Inflammatory macrophage treated with lipopolysaccharide for 1 hour (primary cell): ENCODE measurements at regions not wholly inside any gene's neighbourhood (a gene's known extent, or its start where the extent isn't known, plus 50 kb on each side); places are given as distances from the start of the nearest gene placed in this dataset.
"Not testable (repeated sequence)": the region's sequence is repeated elsewhere in the genome, so short reads cannot be mapped to it uniquely, and the experiment has no call there.

Experiments
- DNase-seq, 2 donors: peaks; one replicate each; pipeline ENCODE4 v3.0.0-alpha.2; 2020 to 2022

DNA sequence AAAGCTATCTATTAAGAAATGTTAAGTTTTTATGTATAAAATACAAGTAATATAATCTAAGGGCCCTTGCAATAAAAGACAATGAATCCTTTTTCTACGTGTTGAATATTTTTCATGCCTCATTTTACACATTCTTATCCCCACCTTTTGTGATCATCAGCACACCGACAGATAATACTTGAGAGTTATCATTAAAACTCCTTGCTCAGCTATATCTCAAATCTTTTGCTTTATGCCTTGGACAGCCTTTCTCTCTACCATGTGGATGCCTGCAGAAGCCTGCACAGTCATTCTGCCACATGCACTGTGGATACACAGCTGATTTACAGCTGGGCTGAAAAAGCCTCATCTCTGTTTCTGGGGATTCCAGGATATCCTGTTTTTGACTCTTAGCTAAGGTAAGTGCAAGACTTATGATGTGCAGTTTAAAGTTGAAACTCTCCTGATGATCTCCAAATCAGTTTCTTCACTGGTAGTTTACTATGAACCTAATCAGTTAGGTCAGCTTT lies 1565.1 kb downstream of the SI start:
- no peak for DNase-seq

DNA sequence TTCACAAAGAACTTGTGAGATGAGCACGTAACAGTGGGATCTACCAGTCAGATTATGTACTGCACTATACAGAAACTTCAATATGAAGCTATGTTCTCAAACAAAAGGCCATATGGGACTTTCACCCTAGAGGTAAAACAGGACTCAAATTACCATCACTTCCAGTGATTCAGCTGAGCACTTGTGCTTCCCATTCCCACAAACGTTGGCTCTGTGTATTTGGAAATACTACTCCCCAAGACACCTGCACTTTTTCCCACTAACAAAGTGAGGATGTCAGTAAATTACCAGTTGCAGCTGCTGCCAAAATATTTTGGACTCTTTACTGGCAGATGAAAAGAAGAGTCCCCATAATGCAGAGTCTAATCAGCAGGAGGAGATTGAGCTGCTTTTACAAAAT lies 1570.1 kb downstream of the SI start:
- no peak for DNase-seq

DNA sequence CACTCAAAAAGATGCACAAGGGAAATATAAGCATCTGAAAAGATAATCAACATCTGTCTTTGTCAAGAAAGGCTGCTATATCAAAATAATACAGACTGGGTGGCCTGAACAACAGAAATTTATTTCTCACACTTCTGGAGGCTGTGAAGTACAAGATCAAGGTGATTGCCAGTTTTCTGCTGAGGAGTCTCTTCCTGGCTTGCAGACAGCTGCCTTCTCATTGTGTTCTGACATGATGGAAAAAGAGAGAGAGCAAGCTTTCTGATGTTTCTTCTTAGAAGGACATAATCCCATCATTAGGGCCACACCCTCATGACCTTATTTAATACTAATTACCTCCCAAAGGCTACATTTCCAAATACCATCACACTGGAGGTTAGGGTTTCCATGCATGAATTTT lies 1573.3 kb downstream of the SI start:
- DNase-seq, result no peak

DNA sequence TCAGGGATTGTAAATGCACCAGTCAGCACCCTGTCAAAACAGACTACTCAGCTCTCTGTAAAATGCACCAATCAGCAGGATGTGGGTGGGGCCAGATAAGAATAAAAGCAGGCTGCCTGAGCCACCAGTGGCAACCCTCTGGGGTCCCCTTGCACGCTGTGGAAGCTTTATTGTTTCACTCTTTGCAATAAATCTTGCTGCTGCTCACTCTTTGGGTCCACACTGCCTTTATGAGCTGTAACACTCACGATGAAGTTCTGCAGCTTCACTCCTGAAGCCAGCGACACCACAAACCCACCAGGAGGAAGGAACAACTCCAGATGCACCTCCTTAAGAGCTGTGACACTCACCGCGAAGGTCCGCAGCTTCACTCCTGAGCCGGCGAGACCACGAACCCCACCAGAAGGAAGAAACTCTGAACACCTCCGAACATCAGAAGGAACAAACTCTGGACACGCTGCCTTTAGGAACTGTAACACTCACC lies 1578.5 kb downstream of the SI start:
- not testable (repeated sequence) for DNase-seq

DNA sequence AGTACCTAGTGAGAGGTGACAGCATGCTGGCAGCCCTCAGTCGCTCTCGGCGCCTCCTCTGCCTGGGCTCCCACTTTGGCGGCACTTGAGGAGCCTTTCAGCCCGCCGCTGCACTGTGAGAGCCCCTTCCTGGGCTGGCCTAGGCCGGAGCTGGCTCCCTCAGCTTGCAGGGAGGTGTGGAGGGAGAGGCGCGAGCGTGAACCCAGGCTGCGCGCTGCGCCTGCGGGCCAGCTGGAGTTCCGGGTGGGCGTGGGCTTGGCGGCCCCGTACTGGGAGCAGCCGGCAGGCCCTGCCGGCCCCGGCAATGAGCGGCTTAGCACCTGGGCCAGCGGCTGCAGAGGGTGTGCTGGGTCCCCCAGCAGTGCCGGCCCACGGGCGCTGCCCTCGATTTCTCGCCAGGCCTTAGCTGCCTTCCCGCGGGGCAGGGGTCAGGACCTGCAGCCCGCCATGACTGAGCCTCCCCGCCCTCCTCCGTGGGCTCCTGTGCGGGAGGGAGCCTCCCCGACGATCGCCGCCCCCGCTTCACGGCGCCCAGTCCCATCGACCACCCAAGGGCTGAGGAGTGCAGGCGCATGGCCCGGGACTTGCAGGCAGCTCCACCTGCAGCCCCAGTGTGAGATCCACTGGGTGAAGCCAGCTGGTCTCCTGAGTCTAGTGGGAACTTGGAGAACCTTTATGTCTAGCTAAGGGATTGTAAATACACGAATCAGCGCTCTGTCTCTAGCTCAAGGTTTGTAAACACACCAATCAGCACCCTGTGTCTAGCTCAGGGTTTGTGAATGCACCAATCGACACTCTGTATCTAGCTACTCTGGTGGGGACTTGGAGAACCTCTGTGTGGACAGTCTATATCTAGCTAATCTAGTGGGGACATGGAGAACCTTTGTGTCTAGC lies 1579.2 kb downstream of the SI start:
- DNase-seq, result not testable (repeated sequence)

DNA sequence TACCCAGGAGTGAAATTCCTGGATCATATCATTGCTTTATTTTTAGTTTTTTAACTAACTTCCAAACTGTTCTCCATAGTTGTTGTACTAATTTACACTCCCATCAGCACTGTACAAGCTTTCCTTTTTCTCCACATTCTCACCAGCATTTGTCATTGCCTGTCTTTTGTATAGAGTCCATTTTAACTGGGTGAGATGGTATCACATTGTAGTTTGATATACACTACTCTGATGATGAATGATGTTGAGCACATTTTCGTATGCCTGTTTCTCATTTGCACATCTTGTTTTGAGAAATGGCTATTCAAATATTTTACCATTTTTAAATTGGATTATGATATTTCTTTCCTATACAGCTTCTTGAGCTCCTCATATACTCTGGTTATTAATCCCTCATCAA lies 1586.6 kb downstream of the SI start:
- no peak for DNase-seq

DNA sequence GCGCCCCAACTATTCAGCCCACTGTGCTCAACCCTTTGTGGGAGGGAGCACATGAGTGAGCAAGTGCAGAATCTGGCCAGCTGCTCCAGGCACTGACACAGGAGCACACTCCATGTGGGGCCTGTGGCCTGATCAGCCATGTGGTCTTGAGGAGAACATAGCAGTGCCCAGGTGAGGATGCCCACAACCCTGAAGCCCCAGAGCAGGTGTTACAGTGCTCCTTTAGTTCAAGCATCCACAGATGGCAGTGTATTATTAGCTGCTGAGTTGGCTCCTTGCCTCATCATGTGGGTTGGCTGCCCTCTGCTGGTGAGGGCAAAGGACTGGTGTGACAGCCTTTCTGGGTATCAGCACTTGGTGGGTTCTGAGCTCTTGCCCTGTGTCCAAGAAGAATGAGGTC lies 1588.2 kb downstream of the SI start:
- DNase-seq, result peak; percentile 9 to 27

DNA sequence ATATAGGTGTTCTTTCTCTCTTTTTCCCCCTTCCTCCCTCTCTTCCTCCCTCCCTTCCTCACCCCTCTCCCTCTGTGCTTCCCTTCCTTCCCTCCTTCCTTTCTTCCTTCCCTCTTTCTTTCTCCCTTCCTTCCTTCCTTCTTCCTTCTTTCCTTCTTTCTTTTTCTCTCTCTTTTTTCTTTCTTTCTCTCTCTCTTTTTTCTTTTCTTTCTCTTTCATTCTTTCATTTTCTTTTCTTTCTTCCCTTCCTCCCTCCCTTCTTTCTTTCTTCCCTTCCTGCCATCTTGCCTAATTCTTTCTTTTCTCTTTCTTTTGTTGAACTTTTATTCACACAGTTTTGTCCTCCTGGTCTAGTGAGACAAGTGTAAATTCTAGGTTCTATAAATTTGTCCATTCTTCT lies 1595.6 kb downstream of the SI start:
- DNase-seq, result no peak

DNA sequence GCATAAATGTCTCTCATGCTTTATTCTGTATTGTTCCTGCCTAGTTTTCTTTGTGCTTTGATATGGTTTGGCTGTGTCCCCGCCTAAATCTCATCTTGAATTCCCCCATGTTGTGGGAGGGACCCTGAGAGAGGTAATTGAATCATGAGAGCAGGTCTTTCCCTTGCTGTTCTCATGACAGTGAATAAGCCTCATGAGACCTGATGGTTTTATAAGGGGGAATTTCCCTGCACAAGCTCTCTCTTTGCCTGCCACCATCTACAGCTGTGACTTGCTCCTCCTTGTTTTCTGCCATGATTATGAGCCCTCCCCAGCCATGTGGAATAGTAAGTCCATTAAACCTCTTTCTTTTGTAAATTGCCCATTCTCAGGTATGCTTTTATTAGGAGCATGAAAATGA lies 1596.6 kb downstream of the SI start:
- peak; percentile 6 to 33 for DNase-seq

DNA sequence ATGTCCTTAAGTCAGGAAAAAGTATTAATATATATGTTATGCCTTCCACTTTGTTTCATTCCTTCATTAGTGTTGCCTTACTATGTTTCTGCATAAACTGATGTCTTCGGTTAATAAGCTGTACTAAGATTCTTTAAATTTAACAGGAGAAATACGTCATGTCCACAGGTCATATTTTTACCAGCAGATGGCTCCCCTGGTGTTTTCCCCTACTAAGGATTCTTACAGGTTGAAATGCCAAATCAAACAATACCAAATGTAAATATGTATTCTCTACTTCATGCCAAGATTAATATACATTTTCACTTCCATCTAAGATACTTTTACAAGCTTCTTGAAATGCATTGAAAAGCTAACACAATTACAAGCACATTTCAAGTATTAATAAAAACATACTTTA lies 1602.1 kb downstream of the SI start:
- no peak for DNase-seq

DNA sequence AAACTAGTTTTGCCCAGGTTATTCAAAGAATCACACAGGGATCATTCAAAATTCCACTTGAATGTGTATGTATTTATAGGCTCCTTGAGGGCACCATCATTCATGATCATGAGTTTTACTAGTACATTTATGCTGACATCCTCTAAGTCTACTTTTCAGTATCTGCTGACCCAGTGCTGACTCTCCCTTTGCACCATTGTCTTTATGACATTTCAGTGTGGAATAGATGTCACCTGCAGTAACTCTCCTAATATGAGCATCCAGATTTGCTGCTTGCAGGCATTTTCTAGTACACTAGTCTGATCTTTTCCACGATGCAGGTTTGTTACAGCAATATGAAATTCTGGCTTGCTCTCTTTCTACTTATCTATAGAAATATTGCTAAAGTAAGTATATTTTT lies 1603.5 kb downstream of the SI start:
- no peak for DNase-seq

DNA sequence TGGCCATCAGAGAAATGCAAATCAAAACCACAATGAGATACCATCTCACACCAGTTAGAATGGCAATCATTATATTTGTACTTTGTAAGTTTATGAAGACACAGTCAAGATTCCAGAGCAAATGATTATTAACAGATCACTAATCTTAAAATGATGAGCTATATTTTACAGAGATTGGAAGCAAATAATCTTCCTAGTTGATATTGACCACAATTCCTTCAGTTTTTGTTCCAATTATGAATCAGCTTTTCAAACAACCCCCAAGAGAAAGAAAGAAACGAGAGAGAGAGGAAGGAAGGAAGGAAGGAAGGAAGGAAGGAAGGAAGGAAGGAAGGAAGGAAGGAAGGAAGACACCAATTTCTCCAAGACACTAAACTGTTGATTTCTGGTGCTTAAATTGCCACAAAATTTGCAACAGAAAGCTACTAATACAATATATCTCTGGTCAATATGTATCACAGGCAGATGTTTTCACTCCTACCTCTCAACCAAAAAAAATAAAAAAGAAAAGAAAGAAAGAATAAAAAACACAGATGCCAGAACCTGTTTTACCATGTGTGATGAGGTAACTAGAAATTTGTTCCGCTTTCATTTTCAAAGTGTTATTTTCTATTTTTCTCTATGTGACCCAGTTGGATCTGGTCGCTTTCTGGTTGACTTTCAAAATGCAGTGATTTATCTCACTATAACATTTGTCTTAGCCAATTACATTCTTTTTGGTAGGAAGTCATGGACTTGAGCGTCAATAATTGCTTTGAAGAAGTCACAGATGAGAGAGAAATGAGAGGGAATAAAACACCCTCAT lies 1609.6 kb downstream of the SI start:
- DNase-seq, result no peak

DNA sequence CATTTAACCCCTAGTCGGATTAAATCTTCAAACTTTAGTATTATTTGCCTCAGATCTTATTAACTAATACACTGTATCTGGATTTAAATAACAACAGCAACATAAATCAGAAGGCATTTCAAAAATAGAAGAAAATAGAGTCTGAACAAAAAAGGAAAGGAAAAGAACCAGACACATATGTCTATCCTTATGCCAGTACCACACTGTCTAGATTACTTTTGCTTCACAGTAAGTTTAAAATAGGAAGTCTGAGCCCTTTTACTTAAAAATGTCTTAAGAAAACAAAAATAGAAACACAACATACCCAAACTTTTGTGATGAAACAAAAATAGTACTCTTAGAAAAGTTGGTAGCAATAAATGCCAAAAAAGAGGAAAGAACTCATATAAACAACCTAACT lies 1615.8 kb downstream of the SI start:
- DNase-seq, result no peak

DNA sequence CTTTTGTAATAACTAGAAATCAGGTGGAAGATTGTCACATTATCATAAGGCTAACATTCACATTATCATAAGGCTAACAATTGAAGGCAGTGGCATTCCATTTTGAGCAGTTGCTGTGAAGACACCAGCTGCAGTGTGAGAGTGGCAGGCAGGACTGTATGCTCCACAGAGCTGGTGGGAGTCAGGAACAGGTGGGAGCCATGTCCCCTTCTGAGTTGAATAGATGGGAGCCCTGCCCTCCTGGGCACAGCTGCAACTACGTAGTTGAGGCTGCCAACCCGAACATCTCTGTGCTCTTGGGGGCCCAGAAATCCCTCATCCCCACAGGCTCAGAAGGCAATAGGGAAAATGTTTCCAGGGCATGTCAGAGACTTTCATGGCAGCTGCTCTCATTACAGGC lies 1627.6 kb downstream of the SI start:
- no peak for DNase-seq

DNA sequence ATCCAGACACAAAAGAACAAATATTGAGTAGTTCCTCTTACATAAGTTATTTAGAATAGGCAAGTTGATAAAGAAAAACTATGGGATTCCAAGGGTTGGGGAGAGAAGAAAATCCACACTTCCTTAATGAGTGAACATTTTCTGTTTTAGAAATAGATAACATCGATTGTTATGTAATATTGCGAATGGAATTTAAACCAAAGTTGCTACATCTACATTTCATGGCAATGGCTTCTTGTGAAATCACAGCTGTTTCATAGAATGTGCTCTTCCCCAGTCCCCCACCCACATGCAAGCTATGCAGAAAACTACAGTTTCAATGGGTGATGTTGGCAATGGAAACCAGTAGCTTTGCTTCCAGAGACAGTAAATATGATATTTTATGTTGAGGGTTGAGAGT lies 1639.5 kb downstream of the SI start:
- peak in 1 of 2 donors; percentile 3 for DNase-seq

DNA sequence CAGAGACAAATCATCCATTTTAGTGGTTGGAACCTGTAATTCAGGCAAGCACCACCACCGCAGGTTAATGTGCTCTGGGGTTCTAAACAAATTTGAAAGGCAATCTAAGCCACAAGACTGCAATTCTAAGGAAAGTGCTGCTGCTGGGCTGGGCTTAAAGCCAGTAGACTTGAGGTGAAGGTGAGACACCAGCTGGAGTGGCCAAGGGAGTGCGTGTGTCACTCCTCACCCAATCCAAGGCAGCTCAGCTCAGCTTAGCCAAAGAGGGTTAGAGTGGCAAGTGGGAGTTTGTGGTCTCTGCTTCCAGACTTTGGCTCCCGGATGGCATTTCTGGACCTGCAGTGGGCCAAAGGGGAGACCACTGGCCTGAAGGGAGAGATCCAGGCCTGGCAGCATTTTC lies 1655.6 kb downstream of the SI start:
- DNase-seq, result no peak

DNA sequence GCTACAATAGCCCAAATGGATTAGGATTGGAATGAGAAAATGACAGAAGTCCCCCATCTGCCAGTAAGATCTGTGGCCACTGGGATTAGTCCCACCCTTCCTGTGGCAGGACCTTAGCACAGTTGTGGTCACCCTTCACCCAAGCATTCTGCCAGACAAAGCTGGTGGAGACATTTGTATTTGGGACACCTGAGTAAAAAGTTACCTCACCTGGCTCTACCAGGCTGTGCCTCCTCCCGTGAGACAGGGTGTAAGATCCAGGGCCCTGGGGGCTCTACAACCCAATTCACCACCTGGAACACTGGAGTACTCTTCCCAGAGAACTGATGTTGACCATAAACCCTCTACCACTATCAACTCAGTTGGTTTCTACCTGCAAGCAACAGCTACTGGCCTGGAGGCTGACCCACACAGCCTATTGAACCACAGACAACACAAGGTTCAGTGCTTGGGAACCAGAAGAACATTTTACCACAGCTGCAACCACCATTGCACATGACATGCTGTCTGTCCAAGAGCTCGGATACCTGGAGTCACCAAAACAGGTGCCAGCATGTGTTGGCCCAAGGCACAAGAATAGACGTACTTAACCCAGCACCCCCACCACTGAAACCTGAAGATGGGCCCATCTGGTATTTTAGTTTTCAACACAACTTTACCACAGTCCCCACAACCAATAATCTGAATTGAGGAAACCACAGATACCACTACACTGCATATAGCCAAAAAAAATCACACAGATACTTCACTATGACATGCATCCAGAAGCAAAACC lies 1686.7 kb downstream of the SI start:
- no peak for DNase-seq

DNA sequence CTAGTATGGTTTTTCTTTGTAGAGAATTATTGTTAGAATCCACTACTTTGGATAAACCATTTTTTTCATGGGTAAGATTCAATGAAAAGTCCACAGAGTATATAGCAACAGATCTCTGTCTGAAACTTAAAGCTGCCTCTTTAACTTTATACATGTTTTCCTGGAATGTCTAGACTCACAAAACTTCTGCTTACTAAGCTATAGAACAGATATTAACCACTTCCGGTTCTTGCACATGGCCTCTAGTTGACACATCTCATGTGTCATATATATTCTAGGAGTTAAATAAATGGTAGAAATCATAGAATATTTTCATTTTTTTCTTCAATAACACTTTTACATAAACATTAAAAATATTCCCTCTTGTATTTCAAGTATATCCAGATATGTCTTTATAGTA lies 1693.9 kb downstream of the SI start:
- no peak for DNase-seq

DNA sequence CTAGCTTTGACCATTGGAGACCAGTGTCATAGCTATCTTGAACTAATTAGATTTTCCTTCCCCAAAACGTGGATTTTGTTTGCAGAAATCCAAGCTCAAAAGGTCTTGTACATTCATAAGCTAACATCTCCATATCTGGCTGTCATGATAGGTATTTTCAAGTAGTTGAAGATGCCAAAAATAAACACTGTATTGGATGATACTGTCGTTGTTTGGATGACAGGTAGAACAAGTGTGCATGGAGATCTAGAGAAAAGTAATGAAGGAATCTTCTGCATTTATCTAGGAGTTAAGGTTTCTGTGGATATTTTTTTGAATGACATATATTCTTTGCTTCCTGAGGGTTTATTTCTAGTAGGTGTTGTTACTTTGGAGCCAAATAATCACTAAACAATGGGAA lies 1696.1 kb downstream of the SI start:
- no peak for DNase-seq

DNA sequence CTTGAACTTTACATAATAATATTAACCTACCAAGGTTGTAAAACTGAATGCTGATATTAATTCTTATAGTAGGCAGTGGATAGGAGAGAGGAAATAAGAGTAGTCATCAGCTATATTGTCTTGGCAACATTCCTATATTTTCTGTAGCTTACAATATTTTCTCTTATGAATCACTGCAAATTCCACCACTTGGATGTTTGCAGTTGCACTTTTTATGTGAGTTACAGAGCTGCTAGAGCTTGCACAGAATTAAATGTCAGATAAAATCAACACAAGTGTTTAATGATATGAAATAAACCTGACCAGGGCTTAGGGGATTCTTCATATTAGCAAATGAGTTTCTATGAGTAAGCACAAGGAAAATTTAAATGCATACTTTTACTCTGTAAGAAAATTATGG lies 1710.1 kb downstream of the SI start:
- no peak for DNase-seq

DNA sequence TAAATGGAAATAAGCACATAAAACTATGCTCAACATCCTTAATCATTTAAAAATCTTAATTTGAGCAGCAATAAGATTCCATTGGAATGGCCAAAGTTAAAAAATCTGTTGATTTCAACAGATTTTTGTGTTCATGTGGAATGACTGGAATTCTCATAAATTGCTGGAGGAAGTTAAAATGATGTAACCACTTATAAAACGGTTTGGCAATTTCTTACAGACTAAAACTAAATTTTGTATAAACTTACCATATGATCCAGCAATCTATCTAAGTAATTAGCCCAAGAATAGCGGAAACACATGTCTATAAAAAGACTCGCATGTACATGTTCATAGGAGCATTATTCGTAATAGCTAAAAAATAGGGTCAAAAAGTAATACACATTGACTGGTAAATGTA lies 1713.6 kb downstream of the SI start:
- no peak for DNase-seq

DNA sequence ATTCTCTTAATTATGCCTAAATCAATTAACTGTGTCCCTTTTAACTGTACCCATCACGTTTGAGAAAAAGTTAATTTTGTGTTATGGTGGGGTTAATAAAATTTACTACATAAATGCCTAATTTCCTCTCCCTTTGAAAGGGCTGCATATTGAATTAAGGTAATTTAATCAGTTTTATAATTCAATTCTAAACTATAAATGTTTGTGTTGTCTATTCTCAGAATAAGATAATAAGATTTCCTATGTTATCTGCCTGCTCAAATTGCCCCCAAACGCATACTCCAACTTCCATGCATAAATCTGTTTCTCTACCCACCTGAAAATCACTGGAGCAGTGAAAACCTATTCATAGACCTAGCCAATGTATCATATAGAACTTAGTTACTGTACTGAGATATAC lies 1716.1 kb downstream of the SI start:
- DNase-seq, result no peak

DNA sequence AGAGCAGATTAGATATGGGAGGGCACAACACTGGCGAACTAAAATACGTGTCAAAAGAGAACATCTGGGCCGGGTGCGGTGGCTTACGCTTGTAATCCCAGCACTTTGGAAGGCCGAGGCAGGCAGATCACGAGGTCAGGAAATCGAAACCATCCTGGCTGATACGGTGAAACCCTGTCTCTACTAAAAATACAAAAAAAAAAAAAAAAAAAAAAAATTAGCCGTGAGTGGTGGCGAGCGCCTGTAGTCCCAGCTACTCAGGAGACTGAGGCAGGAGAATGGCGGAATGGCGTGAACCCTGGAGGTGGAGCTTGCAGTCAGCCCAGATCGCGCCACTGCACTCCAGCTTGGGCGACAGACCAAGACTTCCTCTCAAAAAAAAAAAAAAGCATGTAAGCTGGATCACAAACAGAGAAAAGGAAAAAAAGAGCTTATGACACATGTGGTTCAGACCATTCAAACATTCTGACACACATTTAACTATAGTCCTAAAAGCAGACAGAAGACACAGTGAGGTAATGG lies 1716.9 kb downstream of the SI start:
- not testable (repeated sequence) for DNase-seq
